Spleen (tissue), 11 donors: ENCODE measurements at regions not wholly inside any gene's neighbourhood (a gene's known extent, or its start where the extent isn't known, plus 50 kb on each side); places are given as distances from the start of the nearest gene placed in this dataset.
A peak's percentile ranks its signal among the peaks of the same experiment; 100 is the strongest.

Experiments
- DNase-seq: peaks from one replicate; pipeline ENCODE4 v3.0.0-alpha.2; 2020
- H3K27ac ChIP-seq, 8 donors: fragments of 200-600 bp; sonication (generic) in 7 of 8; 1 replicate in 4 of 8; 2 replicates in 4 of 8; pipeline versions ENCODE4 v1.5.0 to v1.8.0; 2016 to 2021; ENCODE audit warnings: inconsistent platforms in 4 of 8, mild to moderate bottlenecking in 4 of 8, moderate library complexity in 1 of 8
- H3K27me3 ChIP-seq, 7 donors: fragments of 200-600 bp; sonication (generic) in 6 of 7; replicated peaks in 1 of 7; 1 replicate in 4 of 7; 2 replicates in 3 of 7; pipeline versions ENCODE4 v1.5.0 to v1.8.0; 2016 to 2021; ENCODE audit warnings: inconsistent platforms in 3 of 7, mild to moderate bottlenecking in 1 of 7
- H3K36me3 ChIP-seq, 6 donors: fragments of 200-600 bp; sonication (generic) in 5 of 6; 1 replicate in 4 of 6; 2 replicates in 2 of 6; pipeline versions ENCODE4 v1.5.0 to v1.8.0; 2016 to 2021; ENCODE audit warnings: inconsistent platforms in 2 of 6
- H3K4me1 ChIP-seq, 6 donors: fragments of 200-600 bp; sonication (generic) in 5 of 6; 1 replicate in 3 of 6; 2 replicates in 3 of 6; pipeline versions ENCODE4 v1.5.0 to v1.8.0; 2016 to 2021; ENCODE audit warnings: inconsistent platforms in 3 of 6
- H3K4me3 ChIP-seq, 8 donors: fragments of 200-600 bp; sonication (generic) in 7 of 8; 1 replicate in 4 of 8; 2 replicates in 4 of 8; pipeline versions ENCODE4 v1.5.0 to v1.8.0; 2016 to 2021; ENCODE audit warnings: inconsistent platforms in 4 of 8, mild to moderate bottlenecking in 4 of 8, moderate library complexity in 2 of 8
- H3K9me3 ChIP-seq, 8 donors: fragments of 200-600 bp; sonication (generic) in 7 of 8; 1 replicate in 4 of 8; 2 replicates in 4 of 8; pipeline versions ENCODE4 v1.5.0 to v1.8.0; 2016 to 2021; ENCODE audit warnings: inconsistent platforms in 4 of 8
- CTCF ChIP-seq, 11 experiments: fragments of 200-600 bp in 7 of 11; fragments of 450-650 bp in 4 of 11; sonication (generic) in 4 of 11; IDR thresholded peaks in 8 of 11; conservative IDR thresholded peaks in 3 of 11; 1 replicate in 7 of 11; 2 replicates in 4 of 11; pipeline versions ENCODE4 v1.4.0 to v1.8.0; 2016 to 2021; ENCODE audit warnings: antibody characterized with exemption in 11 of 11, inconsistent platforms in 4 of 11, mild to moderate bottlenecking in 1 of 11
- POLR2A ChIP-seq, 3 donors: fragments of 450-650 bp; IDR thresholded peaks; one replicate each; pipeline ENCODE4 v1.5.1; 2017; ENCODE audit warnings: antibody characterized with exemption in 3 of 3, mild to moderate bottlenecking in 1 of 3
- POLR2AphosphoS5 ChIP-seq, 3 donors: sonication (generic); formaldehyde crosslinking; IDR thresholded peaks; one replicate each; pipeline ENCODE4 v1.5.1; 2017; ENCODE audit warnings: antibody characterized with exemption in 3 of 3
- WGBS, 5 donors: extraction: QIAGEN DNeasy Blood & Tissue Kit in 3 of 5; methylation state at CpG; one replicate each; pipeline versions ENCODE4 v1.1.5 to v1.1.7; 2013 to 2018; 5-methylcytosine and 5-hydroxymethylcytosine counted together
- intact Hi-C: fragments of 100-400 bp; cut with DNase I; formaldehyde crosslinking; loops from one replicate; pipeline ENCODE4 v1.15.0; 2023; ENCODE audit warnings: low total_unique reads
- donor health status: healthy with polysubstance abuse.
- donor health status: DM: no; HTN: no; CAD: no; lungs with moderate emphysema.
- donor health status: DM: no; HTN: no; CAD: no.
- donor health status: Bipolar disorder and iron deficiency.
- donor health status: healthy.
- donor health status: DM: no; HTN: no; CAD: no.
- donor health status: DM: yes; HTN: yes; CAD: no.

- Histone ChIP-seq H3K4me3 (no peak overlapping the region), H3K4me1 (peaks cover 0 to 20% (median 9%) of the 10 kb centered on the region in 6 donors), H3K9me3 (no peaks in the 10 kb centered on the region), H3K27ac (no peak overlapping the region), H3K36me3 (no peaks in the 10 kb centered on the region), H3K27me3 (no peaks in the 10 kb centered on the region)
- DNase-seq, result no peak
- intact Hi-C loops, result no loop called here
- TF ChIP-seq CTCF (IDR thresholded peaks at IDR 0.05 in 8 of 11, conservative IDR thresholded peaks at IDR 0.05 in 3 of 11), result no peak
- no peak for TF ChIP-seq POLR2AphosphoS5 (IDR thresholded peaks at IDR 0.05)
- no peak for TF ChIP-seq POLR2A (IDR thresholded peaks at IDR 0.05)
- 94 to 97% (median 94%) methylated on average over 8 of the region's 8 CpGs for WGBS, 5 donors
Observed at GRCh38 chr11:128400382-128401203, 186.8 kb downstream of the ETS1 start.

GRCh38 chr11:128399251-128400121, 187.9 kb downstream of the ETS1 start:
- no peak for TF ChIP-seq POLR2AphosphoS5 (IDR thresholded peaks at IDR 0.05)
- no peak for TF ChIP-seq POLR2A (IDR thresholded peaks at IDR 0.05)
- TF ChIP-seq CTCF (IDR thresholded peaks at IDR 0.05 in 8 of 11, conservative IDR thresholded peaks at IDR 0.05 in 3 of 11), result no peak
- DNase-seq, result no peak
- Histone ChIP-seq H3K4me1 (peaks cover 0 to 20% (median 9%) of the 10 kb centered on the region in 6 donors), H3K36me3 (no peaks in the 10 kb centered on the region), H3K9me3 (no peaks in the 10 kb centered on the region), H3K4me3 (no peak overlapping the region), H3K27me3 (no peaks in the 10 kb centered on the region), H3K27ac (peak overlapping the region in 6 of 8 donors; percentile 0 to 63 (median 53))
- intact Hi-C loops, result no loop called here
- 77 to 89% (median 84%) methylated on average over 7 of the region's 7 CpGs for WGBS, 5 donors

GRCh38 chr11:128398517-128399250, 188.7 kb downstream of the ETS1 start:
- 81 to 98% (median 89%) methylated on average over 2 of the region's 2 CpGs for WGBS, 5 donors
- intact Hi-C loops, result no loop called here
- DNase-seq, result no peak
- no peak for TF ChIP-seq POLR2AphosphoS5 (IDR thresholded peaks at IDR 0.05)
- TF ChIP-seq CTCF (IDR thresholded peaks at IDR 0.05 in 8 of 11, conservative IDR thresholded peaks at IDR 0.05 in 3 of 11), result no peak
- no peak for TF ChIP-seq POLR2A (IDR thresholded peaks at IDR 0.05)
- Histone ChIP-seq H3K4me1 (peaks cover 0 to 20% (median 9%) of the 10 kb centered on the region in 6 donors), H3K4me3 (no peak overlapping the region), H3K27ac (peak overlapping the region in 7 of 8 donors; percentile 0 to 63 (median 50)), H3K27me3 (no peaks in the 10 kb centered on the region), H3K36me3 (no peaks in the 10 kb centered on the region), H3K9me3 (no peaks in the 10 kb centered on the region)
